HEK293 (cell line): ENCODE measurements at regions not wholly inside any gene's neighbourhood (a gene's known extent, or its start where the extent isn't known, plus 50 kb on each side); places are given as distances from the start of the nearest gene placed in this dataset.

Source experiments
- ZNF202 ChIP-seq: fragments of 450-650 bp; formaldehyde crosslinking; IDR thresholded peaks from 2 replicates; pipeline ENCODE4 v1.5.1; 2016; ENCODE audit warnings: missing biosample characterization, missing genetic modification characterization, borderline replicate concordance
- ZNF518A ChIP-seq: fragments of 450-650 bp; formaldehyde crosslinking; conservative IDR thresholded peaks from 2 replicates; pipeline ENCODE4 v1.5.1; 2016; ENCODE audit warnings: low read depth, missing biosample characterization, missing genetic modification characterization
- ZNF600 ChIP-seq: fragments of 450-650 bp; formaldehyde crosslinking; IDR thresholded peaks from 2 replicates; pipeline ENCODE4 v1.5.1; 2016; ENCODE audit warnings: missing biosample characterization, missing genetic modification characterization

GRCh38 chr17:404703-405102 is 52.1 kb upstream of the RPH3AL start (continued):
- TF ChIP-seq ZNF518A (tag by site-specific recombination) (no peak), ZNF600 (tag by site-specific recombination) (no peak), ZNF202 (tag by site-specific recombination) (no peak)
